ENCODE measurements at regions not wholly inside any gene's neighbourhood (a gene's known extent, or its start where the extent isn't known, plus 50 kb on each side); places are given as distances from the start of the nearest gene placed in this dataset.

- TF ChIP-seq CHD7 (IDR thresholded peaks at IDR 0.05; ENCODE audit: insufficient replicate concordance, low read length) = no peak
- TF ChIP-seq SIN3A (conservative IDR thresholded peaks at IDR 0.05 in 1 of 2, IDR thresholded peaks at IDR 0.05 in 1 of 2; ENCODE audit: low read depth in 1 of 2, low read length in 2 of 2) = no peak
- no peak for TF ChIP-seq BCL11A (IDR thresholded peaks at IDR 0.05; ENCODE audit: low read depth in 2 of 2, low read length in 2 of 2)
- no peak for TF ChIP-seq CTBP2 (IDR thresholded peaks at IDR 0.05; ENCODE audit: borderline replicate concordance, insufficient read depth, insufficient read length, low read length)
- TF ChIP-seq ATF2 (IDR thresholded peaks at IDR 0.05; ENCODE audit: low read length) = no peak
- TF ChIP-seq RFX5 (IDR thresholded peaks at IDR 0.05; ENCODE audit: borderline replicate concordance, low read depth, low read length) = no peak
- TF ChIP-seq POLR2A (IDR thresholded peaks at IDR 0.05; ENCODE audit: control extremely low read depth in 1 of 2, low read depth in 2 of 2, low read length in 2 of 2) = no peak
Measured at GRCh38 chr6:137806914-137807682, 60.0 kb upstream of the TNFAIP3 start (continued).

All from H1 (cell line).